ENCODE measurements at regions not wholly inside any gene's neighbourhood (a gene's known extent, or its start where the extent isn't known, plus 50 kb on each side); places are given as distances from the start of the nearest gene placed in this dataset.

DNA sequence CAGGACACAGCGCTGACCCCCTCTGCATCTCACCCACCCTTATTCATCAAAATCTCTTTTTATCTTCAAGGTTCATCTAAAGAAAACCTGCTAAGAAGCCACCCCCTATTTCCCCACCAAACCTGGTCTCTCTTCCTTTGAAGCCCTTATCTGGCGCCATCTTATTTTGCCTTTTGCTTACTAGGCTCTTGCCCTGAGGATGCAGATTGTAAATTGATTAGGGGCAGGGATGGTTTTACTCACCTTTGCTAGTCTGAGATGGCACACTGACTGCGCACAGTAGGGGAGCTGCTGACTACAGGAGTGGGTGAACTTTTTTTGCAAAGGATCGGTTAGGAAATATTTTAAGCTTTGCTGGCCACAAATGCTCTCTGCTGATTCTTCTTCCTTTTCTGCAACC lies 78.9 kb upstream of the BHLHE40 start:
- TF ChIP-seq, protein P1, sequence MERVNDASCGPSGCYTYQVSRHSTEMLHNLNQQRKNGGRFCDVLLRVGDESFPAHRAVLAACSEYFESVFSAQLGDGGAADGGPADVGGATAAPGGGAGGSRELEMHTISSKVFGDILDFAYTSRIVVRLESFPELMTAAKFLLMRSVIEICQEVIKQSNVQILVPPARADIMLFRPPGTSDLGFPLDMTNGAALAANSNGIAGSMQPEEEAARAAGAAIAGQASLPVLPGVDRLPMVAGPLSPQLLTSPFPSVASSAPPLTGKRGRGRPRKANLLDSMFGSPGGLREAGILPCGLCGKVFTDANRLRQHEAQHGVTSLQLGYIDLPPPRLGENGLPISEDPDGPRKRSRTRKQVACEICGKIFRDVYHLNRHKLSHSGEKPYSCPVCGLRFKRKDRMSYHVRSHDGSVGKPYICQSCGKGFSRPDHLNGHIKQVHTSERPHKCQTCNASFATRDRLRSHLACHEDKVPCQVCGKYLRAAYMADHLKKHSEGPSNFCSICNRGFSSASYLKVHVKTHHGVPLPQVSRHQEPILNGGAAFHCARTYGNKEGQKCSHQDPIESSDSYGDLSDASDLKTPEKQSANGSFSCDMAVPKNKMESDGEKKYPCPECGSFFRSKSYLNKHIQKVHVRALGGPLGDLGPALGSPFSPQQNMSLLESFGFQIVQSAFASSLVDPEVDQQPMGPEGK (CRISPR knock-in tag; IDR thresholded peaks at IDR 0.05; ENCODE audit: borderline replicate concordance) = no peak
- TF ChIP-seq RARB (CRISPR knock-in tag; IDR thresholded peaks at IDR 0.05) (no peak), ARNTL (CRISPR knock-in tag; IDR thresholded peaks at IDR 0.05; ENCODE audit: borderline replicate concordance, low read depth) (no peak)
- TF ChIP-seq, protein P2, sequence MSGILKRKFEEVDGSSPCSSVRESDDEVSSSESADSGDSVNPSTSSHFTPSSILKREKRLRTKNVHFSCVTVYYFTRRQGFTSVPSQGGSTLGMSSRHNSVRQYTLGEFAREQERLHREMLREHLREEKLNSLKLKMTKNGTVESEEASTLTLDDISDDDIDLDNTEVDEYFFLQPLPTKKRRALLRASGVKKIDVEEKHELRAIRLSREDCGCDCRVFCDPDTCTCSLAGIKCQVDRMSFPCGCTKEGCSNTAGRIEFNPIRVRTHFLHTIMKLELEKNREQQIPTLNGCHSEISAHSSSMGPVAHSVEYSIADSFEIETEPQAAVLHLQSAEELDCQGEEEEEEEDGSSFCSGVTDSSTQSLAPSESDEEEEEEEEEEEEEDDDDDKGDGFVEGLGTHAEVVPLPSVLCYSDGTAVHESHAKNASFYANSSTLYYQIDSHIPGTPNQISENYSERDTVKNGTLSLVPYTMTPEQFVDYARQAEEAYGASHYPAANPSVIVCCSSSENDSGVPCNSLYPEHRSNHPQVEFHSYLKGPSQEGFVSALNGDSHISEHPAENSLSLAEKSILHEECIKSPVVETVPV (CRISPR knock-in tag; IDR thresholded peaks at IDR 0.05) = no peak
